PC-3 (cell line): ENCODE measurements at regions not wholly inside any gene's neighbourhood (a gene's known extent, or its start where the extent isn't known, plus 50 kb on each side); places are given as distances from the start of the nearest gene placed in this dataset.

Experiments
- EZH2 ChIP-seq: fragments of 300-600 bp; sonication (generic); IDR thresholded peaks from one replicate; pipeline ENCODE4 v1.6.1; 2017; ENCODE audit warnings: antibody characterized with exemption, mild to moderate bottlenecking, low read length; ENCODE audit not compliant: unreplicated experiment
- EZH2phosphoT487 ChIP-seq: fragments of 300-600 bp; sonication (generic); IDR thresholded peaks from 2 replicates; pipeline ENCODE4 v1.6.1; 2018; ENCODE audit warnings: mild to moderate bottlenecking, antibody characterized with exemption, low read length, borderline replicate concordance
- TF ChIP-seq, protein P1 (sequence below): fragments of 300-600 bp; sonication (generic); conservative IDR thresholded peaks from 2 replicates; pipeline ENCODE4 v1.5.1; 2017; ENCODE audit warnings: antibody characterized with exemption, low read depth, mild to moderate bottlenecking, low read length

DNA sequence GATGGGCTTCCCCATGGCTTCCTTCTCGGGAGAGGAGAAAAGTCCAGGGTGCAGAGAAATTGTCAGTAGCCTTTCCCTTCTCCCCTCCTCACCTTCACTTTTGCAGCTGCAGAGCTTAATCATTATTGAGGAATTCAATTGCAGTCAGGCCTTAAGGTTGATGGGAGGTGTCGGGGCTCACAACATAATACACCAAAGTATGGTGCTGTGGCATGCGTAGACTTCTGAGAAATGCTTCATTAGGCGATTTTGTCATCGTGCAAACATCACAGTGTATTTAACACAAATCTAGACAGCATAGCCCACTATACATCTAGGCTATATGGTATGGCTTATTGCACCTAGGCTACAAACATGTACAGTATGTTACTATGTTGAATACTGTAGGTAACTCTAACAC lies 100.2 kb upstream of the PPM1J start:
- TF ChIP-seq EZH2 (no peak), EZH2phosphoT487 (no peak)
- TF ChIP-seq, protein P1, sequence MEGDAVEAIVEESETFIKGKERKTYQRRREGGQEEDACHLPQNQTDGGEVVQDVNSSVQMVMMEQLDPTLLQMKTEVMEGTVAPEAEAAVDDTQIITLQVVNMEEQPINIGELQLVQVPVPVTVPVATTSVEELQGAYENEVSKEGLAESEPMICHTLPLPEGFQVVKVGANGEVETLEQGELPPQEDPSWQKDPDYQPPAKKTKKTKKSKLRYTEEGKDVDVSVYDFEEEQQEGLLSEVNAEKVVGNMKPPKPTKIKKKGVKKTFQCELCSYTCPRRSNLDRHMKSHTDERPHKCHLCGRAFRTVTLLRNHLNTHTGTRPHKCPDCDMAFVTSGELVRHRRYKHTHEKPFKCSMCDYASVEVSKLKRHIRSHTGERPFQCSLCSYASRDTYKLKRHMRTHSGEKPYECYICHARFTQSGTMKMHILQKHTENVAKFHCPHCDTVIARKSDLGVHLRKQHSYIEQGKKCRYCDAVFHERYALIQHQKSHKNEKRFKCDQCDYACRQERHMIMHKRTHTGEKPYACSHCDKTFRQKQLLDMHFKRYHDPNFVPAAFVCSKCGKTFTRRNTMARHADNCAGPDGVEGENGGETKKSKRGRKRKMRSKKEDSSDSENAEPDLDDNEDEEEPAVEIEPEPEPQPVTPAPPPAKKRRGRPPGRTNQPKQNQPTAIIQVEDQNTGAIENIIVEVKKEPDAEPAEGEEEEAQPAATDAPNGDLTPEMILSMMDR: no peak
